8988T (cell line): ENCODE measurements at regions not wholly inside any gene's neighbourhood (a gene's known extent, or its start where the extent isn't known, plus 50 kb on each side); places are given as distances from the start of the nearest gene placed in this dataset.
A peak's percentile ranks its signal among the peaks of the same experiment; 100 is the strongest.

Source experiments
- DNase-seq: peaks from one replicate; pipeline ENCODE4 v3.0.0; 2011

DNA sequence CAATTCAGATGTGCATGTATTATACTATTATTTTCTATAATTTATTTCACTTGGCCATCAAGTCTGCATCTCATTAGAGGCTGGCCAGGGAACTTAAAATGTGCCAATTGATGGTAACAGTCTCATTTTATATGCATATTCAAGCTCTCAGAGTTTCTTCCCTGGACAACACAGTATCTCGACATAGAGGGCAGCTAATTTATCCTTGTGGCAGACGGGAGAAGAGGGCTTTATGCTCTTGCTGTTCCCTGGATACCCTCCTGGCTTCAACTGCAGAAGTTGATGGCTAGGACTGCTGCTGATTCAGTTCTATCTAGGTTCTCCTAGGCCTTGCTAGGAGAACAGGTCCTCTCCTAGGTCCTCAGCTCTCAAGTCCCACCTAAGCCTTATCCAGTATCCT, 99.1 kb upstream of the NPHP3 start:
- DNase-seq = no peak

DNA sequence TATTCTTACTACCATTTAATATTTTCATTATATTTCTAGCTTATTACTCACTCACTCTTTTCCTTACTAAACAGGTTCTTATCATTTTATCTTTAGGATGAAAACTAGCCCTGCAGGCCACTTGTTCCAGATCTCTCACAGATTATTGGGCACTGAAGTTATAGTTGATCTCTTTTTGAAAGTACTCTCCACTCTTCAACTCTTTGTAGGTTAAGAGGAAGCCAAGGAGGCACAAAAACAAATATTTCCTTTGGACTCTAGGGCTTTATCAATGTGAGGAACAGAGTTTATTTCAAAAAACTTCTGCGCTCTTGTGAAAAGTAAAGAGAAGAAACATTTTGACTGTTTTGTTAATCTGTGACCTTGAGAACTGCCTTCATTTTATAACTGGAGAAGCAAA, 96.0 kb upstream of the NPHP3 start:
- DNase-seq = no peak

DNA sequence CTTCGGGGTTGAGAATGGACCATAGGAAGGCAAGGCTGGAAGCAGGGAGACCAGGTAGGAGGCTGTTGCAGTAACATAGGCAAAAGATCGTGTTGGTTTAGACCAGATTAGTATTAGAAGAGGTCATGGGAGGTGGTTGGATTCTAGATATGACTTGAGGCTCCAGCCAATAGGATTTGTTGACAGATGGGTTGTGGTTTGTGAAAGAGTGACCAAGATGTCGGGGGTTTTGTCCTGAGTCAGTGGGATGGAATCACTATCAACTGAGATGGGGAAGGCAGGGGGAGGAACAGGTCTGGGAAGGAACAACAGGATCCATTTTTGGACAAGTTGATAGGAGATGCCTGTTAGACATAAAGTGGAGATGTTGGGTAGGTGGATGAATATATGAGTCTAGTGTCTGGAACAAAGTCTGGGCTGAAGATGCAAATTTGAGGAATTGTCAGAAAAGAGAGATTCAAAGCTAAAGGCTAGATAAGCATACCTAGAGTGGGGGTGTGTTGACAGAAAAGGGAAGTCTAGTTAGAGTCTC, 95.5 kb upstream of the NPHP3 start:
- no peak for DNase-seq

DNA sequence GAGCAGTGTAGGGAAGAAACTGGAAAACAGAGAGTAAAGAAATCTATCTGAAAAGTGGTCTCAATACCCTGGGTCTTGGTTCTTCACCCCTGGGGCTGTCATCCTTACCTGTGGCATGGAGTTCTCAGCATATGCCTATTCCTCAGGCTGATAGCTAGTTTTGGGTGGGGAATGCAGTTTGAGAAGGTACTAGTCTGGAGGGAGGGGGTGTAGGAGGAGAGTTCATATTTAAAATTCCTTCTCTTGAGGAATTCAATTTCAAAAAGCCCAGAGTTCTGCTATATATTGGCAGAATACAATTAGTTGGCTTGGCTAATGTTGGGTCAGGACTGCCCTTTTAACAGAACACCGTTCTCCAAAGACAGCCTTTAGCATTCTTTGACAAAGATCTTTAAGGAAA, 82.9 kb upstream of the NPHP3 start:
- no peak for DNase-seq

DNA sequence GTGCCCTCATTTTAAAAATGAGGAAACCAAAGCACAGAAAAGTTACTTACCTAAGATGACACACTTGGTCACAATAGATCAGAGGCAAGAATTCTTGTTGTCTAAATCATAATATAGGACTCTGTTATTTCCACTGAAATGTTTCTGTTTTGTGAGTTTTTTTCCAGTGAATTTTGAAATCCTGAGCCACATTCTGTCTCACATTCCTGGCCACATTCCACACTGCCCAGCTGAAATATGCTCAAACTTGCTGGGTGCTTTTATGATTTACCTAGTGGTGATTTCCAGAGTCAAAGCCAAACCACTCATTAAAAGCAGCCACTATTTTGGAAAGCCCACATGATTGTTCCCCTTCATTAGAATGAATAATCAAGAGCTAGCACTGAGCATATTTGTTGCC, 82.3 kb upstream of the NPHP3 start:
- DNase-seq = no peak

DNA sequence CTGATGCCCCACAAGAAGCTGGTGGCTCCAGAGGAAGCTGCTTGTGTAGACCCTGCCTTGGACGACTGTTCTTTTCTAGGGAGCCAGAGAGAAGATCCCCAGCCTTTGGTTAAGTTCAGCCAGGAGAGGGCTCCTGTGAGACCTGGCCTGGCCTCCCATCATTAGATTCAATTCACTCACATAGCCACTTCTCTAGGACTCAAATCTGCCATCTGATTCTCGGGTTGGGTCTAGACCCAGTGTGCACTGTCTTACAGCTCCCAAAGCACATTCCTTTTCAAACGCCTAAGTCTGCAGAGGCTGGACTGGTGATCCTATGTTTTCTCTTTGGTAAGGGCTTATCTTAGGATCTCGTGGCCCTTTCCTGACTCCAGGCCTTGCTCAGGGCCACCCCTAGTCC, 81.7 kb upstream of the NPHP3 start:
- DNase-seq = peak; percentile 10

DNA sequence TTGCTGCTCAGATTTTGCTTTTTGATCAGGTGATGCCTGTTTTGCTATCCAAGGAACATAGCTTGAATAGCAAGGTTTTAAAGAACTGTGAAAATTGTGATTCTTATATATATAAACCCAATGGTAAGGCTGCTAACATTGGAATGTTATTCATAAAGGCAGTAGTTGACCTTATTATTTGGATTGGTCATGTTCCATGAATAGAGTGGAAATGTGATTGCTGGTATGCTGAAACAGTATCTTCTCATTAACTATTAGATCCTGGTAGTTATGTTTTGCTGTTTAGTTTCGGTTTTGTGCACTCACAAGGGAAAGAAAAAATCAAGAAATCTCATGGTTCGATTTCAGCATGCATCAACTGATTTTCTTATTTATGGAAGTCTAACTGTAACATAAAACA, 78.7 kb upstream of the NPHP3 start:
- DNase-seq = no peak

DNA sequence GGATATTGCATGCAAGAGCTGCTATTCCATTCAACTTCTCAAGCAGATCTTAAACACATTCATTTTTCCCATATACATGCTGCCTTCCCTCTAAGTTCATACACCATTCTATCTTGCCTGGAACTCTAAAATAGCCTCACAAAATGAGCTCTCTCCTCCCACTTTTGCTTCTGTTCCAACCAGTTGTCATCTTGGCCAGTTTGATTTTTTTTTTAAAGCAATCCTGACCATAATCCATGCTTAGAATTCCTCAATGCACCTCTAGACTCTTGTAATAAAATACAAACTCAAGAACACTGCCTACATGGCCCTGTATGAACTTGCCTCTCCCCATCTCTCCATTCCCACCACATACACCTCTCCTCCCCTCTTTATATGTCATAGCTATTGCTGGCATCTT, 68.6 kb upstream of the NPHP3 start:
- no peak for DNase-seq

DNA sequence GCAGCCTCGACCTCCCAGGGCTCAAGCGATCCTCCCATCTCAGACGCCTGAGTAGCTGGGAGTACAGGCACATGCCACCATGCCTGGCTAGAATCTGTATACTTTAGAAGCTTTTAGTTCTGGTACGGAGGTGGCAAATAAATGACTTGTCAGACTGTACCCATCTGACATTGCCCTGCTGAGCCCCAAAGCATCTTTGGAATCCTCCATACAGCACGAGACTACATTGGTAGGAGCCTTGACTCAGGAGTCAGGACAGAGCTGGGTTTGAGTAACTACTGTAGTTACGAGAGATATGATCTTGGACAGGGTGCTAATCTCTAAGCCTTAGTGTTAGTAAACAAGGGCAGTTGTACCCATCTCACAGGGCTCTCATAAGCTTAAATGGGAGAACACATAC, 67.8 kb upstream of the NPHP3 start:
- no peak for DNase-seq

DNA sequence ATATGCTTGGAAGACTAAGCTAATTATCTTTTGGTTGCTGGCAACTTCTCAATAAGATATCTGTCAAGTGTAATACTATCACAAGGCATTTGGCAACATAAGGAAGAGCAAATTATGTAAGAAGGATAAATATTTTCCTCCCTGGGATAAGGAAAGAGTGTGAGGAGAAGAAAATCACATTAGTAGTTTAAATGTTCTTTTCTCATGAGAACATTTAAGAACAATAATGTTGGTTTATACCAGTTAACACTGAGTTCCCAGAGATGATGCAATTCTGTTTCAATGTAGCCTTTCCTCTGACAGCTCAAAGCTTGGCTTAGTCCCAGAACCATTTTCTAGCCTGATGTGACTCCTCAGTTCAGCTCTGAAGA, 66.1 kb upstream of the NPHP3 start:
- DNase-seq = no peak

DNA sequence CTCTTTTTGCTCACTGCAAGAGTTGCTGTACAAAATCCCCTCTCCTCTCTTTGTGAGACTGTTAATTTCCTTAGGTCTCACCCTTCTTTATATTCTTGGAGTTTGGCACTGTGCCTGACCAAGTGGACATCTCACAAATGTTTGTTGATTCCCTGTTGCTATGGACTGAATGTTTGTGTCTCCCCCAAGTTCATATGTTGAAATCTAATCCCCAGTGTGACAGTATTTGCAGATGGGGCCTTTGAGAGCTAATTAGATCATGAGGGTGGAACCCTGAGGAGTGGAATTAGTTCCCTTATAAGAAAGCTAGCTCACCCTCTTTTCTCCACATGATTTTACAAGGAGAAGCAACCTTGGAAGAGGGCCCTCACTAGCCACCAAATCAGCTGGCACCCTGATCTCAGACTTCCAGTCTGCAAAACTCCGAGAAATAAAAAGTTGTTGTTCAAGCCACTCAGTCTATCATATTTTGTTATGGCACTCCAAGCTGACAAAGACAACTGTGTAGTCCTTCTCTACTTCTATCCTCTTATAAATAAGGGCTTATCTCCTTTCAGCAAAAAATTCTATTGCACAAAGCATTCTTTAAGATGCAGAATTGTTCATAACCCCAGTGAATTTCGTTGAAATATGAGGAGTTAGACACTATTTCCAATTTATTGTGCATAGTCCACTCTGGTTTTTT, 65.5 kb upstream of the NPHP3 start:
- no peak for DNase-seq

DNA sequence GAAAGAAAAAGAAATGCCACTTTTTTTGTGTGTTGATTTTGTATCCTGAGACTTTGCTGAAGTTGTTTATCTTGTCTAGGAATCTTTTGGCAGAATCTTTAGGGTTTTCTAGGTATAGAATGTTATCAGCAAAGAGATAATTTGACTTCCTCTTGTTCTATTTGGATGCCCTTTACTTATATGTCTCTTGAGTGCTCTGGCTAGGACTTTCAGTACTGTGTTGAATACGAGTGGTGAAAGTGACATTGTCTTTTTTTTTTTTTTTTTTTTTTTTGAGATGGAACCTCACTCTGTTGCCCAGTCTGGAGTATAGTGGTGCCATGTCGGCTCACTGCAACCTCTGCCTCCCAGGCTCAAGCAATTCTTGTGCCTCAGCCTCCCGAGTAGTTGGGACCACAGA, 64.7 kb upstream of the NPHP3 start:
- no peak for DNase-seq

DNA sequence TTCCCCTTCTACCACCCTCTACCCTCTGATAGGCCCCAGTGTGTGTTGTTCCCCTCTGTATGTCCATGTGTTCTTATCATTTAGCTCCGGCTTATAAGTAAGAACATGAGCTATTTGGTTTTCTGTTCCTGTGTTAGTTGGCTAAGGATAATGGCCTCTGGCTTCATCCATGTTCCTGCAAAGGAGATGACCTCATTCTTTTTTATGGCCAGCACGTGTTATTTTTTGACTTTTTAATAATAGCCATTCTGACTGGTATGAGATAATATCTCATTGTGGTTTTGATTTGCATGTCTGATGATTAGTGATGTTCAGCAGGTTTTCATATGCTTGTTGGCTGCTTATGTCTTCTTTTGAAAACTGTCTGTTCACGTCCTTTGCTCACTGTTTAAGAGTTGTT, 63.1 kb upstream of the NPHP3 start:
- DNase-seq = no peak

DNA sequence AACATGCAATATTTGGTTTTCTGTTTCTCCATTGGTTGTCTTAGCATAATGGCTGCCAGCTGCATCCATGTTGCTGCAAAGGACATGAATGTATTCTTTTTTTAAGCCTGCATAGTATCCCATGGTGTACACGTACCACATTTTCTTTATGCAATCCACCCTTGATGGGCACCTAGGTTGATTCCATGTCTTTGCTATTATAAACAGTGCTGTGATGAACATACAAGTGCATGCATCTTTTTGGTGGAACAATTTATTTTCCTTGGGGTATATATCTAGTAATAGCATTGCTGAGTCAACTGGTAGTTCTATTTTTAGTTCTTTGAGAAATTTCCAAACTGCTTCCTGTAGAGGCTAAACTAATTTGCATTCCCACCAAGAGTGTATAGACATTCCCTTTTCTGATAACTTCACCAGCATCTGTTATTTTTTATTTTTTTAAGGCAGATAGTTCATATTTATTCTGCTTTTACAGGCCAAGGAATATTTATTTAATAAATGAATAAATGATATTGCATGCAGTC, 62.4 kb upstream of the NPHP3 start:
- no peak for DNase-seq

DNA sequence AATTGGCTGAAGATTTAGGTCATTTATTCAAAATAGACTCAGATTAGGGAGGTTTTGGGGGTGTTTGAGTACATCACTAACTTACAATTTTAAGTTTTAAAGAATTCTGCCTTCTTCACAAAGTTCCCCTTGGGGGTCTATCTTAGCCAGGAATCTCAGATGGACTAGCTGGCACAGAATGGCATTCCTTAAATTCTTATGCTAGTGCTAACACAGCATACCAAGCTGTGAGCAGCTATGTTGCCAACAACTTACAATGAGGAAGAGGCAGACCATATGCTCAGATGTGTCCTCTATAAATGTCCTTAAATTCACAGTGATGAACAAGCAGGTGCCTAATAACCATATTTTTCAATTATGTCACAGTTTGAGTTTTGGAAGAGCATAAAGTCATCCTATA, 60.9 kb upstream of the NPHP3 start:
- peak; percentile 43 for DNase-seq

DNA sequence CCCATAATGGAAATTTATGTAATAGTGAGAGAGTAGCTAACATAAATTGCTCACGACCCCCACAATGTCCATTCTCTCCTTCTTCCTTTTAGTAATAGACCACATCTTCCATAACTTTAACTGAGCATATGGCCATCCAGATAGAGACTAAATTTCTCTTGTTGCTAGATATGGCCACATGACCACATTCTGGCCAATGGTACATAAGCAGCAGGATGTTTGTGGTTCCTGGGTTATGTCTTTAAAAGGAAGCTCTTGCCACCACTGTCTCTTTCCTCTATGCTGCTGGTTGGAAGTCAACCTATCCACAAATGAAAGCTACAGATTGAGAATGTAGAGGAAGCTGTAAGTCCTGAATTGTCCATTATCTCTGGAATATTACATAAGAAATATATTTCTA, 59.7 kb upstream of the NPHP3 start:
- DNase-seq = no peak

DNA sequence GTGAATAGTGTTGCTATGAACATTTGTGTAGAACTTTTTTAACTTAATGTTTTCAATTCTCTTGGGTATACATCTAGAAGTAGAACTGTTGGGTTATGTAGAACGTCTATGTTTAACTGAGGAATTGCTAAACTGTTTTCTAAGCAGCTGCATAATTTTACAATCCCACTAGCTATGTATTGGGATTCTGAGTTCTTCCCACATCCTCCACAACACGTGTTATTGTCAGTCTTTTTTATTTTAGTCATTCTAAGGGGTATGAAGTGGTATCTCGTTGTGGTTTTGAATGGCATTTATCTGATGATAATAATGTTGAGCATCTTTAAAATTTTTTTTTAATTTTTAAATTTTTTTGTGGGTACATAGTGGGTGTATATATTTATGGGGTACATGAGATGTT, 55.0 kb upstream of the NPHP3 start:
- DNase-seq = no peak

DNA sequence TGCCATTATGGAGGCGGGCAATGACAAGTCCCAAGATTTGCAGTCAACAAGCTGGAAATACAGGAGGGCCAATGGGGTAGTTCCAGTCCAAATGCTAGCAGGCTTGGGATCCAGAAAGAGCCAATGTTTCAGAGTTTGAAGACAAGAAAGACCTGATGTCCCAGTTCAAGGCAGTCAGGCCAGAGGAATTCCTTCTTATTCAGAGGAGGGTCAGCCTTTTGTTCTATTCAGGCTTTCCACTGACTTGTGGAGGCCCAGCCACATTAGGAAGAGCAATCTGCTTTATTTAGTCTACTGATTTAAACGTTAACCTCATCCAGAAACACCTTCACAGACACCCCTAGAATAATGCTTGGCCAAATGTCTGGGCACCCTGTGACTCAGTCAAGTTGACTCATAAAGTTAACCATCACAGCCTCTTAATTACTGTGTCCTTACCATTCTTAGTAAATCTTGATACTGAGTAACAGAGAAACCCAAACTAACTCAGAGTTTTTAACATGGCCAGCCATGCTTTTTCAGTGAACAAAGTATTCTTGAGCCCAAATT, 50.9 kb upstream of the NPHP3 start:
- DNase-seq = no peak

DNA sequence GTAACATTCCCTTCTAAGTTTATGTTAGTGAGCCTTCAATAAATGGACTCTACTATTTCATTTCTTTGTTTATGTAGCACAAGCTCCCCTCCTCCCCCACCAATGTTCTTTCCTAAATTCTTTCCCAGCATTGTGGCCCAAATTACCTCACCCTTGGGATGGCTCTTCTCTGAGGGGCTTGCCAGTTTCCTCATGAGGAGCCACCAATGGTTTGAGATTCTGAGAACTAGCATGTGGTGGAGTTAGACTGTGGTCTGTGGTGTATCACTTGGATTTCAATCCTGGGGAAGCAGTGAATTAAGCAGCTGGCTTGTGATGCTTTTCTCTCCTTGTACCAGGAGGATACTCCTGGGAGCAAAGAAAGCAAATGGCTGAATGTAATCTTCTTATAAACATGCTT, 50.0 kb upstream of the NPHP3 start:
- DNase-seq = no peak
